Endothelial cell of umbilical vein (primary cell): ENCODE measurements at regions not wholly inside any gene's neighbourhood (a gene's known extent, or its start where the extent isn't known, plus 50 kb on each side); places are given as distances from the start of the nearest gene placed in this dataset.
"Not testable (repeated sequence)": the region's sequence is repeated elsewhere in the genome, so short reads cannot be mapped to it uniquely, and the experiment has no call there.

Experiments used
- CTCF ChIP-seq, 2 donors: IDR thresholded peaks; 1 replicate in 1 of 2; 2 replicates in 1 of 2; pipeline ENCODE4 v1.5.1; 2011; ENCODE audit warnings: low read length in 2 of 2, mild to moderate bottlenecking in 2 of 2, moderate library complexity in 2 of 2, control low read depth in 1 of 2, inconsistent platforms in 1 of 2, low read depth in 1 of 2; ENCODE audit not compliant: insufficient read depth in 1 of 2; ENCODE audit errors: extremely low read depth in 1 of 2
- EZH2 ChIP-seq: IDR thresholded peaks from 2 replicates; pipeline ENCODE4 v1.6.1; 2012; ENCODE audit warnings: borderline replicate concordance, low read depth, mild to moderate bottlenecking, moderate library complexity, low read length, inconsistent platforms; ENCODE audit not compliant: severe bottlenecking

DNA sequence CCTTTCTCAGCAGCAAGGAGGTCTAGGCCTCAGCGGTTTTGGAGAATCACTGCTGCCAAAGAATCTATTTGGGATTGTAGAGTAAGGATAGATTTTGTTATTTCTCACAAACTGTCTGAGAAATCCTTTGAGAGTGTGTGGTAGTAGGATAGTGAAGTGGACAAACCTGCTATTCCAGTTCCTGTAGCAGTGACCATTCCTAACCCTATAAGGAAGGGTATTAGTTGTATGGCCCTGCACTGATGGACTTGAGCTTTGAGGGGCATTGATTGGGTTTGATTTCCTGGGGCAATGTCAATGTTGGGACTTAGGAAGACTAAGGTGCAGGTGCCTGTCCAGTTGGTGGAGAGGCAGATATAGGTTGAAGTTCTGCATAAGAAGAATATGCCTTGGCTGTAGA is 93.6 kb upstream of the TERB2 start:
- TF ChIP-seq EZH2; CTCF (IDR thresholded peaks at IDR 0.05; ENCODE audit: extremely low read depth in 1 of 2, insufficient read depth in 1 of 2, low read depth in 1 of 2, low read length in 2 of 2): not testable (repeated sequence)
